H1 (cell line): ENCODE measurements at regions not wholly inside any gene's neighbourhood (a gene's known extent, or its start where the extent isn't known, plus 50 kb on each side); places are given as distances from the start of the nearest gene placed in this dataset.
A peak's percentile ranks its signal among the peaks of the same experiment; 100 is the strongest.

Experiments used
- CTCF ChIA-PET: fragments of 300-600 bp; sonication (Branson Sonifier 250); formaldehyde crosslinking; loops from one replicate; lab custom pipeline; 2021; ENCODE audit not compliant: partially characterized antibody; lab: Charles Lee
- POLR2A ChIA-PET: fragments of 300-600 bp; sonication (Branson Sonifier 250); formaldehyde crosslinking; loops from one replicate; lab custom pipeline; 2021; ENCODE audit warnings: inconsistent platforms; ENCODE audit not compliant: partially characterized antibody; lab: Charles Lee
- DNase-seq, 2 experiments: peaks; one replicate each; pipeline versions ENCODE4 v3.0.0 to v3.0.0-alpha.2; 2010 to 2022; ENCODE audit warnings: low spot score in 2 of 2, low read depth in 1 of 2, mixed read lengths in 1 of 2
- FAIRE-seq: peaks from 2 replicates; lab custom pipeline; 2011; peaks lifted over from hg19 to GRCh38; lab: Jason Lieb, UNC
- H2AFZ ChIP-seq: 2 replicates; pipeline ENCODE4 v1.8.1; 2012; ENCODE audit warnings: low read length, inconsistent platforms
- H2AK5ac ChIP-seq: 2 replicates; pipeline ENCODE4 v1.6.1; 2013; ENCODE audit warnings: low read depth, low read length
- H2BK120ac ChIP-seq: replicated peaks from 2 replicates; pipeline ENCODE3; 2013; ENCODE audit warnings: low read depth, low read length, inconsistent platforms
- H2BK12ac ChIP-seq: 2 replicates; pipeline ENCODE4 v1.6.1; 2013; ENCODE audit warnings: low read depth, low read length
- H2BK15ac ChIP-seq: 2 replicates; pipeline ENCODE4 v1.6.1; 2013; ENCODE audit warnings: low read length
- H2BK20ac ChIP-seq: 2 replicates; pipeline ENCODE4 v1.6.1; 2013; ENCODE audit warnings: low read length
- H2BK5ac ChIP-seq: 2 replicates; pipeline ENCODE4 v1.6.1; 2013; ENCODE audit warnings: low read depth, low read length
- H3K14ac ChIP-seq: 2 replicates; pipeline ENCODE4 v1.6.1; 2013; ENCODE audit warnings: inconsistent platforms; ENCODE audit not compliant: insufficient read length
- H3K18ac ChIP-seq: 2 replicates; pipeline ENCODE4 v1.6.1; 2013; ENCODE audit warnings: low read length; ENCODE audit errors: extremely low read depth
- H3K23ac ChIP-seq: 2 replicates; pipeline ENCODE4 v1.6.1; 2013; ENCODE audit warnings: inconsistent platforms; ENCODE audit not compliant: insufficient read length
- H3K23me2 ChIP-seq: 2 replicates; pipeline ENCODE4 v1.6.1; 2013; ENCODE audit warnings: low read depth, low read length
- H3K27ac ChIP-seq: 2 replicates; pipeline ENCODE4 v1.6.1; 2011; ENCODE audit warnings: low read depth, low read length, inconsistent platforms
- H3K27me3 ChIP-seq, 4 experiments: replicated peaks in 1 of 4; 1 replicate in 1 of 4; 2 replicates in 3 of 4; pipeline versions ENCODE4 v1.6.1 to v1.8.1; 2011 to 2013; ENCODE audit warnings: low read length in 3 of 4, mild to moderate bottlenecking in 3 of 4, inconsistent platforms in 2 of 4, mixed read lengths in 2 of 4, moderate library complexity in 1 of 4; ENCODE audit not compliant: control insufficient read depth in 3 of 4, insufficient read depth in 3 of 4; ENCODE audit errors: extremely low read depth in 1 of 4
- H3K36me3 ChIP-seq, 4 experiments: 2 replicates each; pipeline versions ENCODE4 v1.6.1 to v1.8.1; 2011 to 2013; ENCODE audit warnings: mild to moderate bottlenecking in 4 of 4, low read length in 3 of 4, moderate library complexity in 2 of 4, control low read depth in 1 of 4, inconsistent platforms in 1 of 4; ENCODE audit not compliant: insufficient read depth in 4 of 4, control insufficient read depth in 2 of 4
- H3K4ac ChIP-seq: replicated peaks from 2 replicates; pipeline ENCODE3; 2013; ENCODE audit warnings: low read length, low read depth, mixed read lengths, inconsistent platforms; ENCODE audit not compliant: insufficient read length
- H3K4me1 ChIP-seq, 4 experiments: replicated peaks in 1 of 4; 1 replicate in 1 of 4; 2 replicates in 3 of 4; pipeline versions ENCODE4 v1.6.1 to v1.8.1; 2011 to 2013; ENCODE audit warnings: low read length in 3 of 4, inconsistent platforms in 2 of 4, mixed read lengths in 1 of 4; ENCODE audit not compliant: insufficient read depth in 4 of 4, control insufficient read depth in 3 of 4
- H3K4me2 ChIP-seq, 2 experiments: 2 replicates each; pipeline versions ENCODE4 v1.6.1 to v1.8.1; 2011 to 2013; ENCODE audit warnings: low read depth in 2 of 2, low read length in 2 of 2, control low read depth in 1 of 2, inconsistent platforms in 1 of 2, mild to moderate bottlenecking in 1 of 2; ENCODE audit not compliant: insufficient read depth in 1 of 2
- H3K4me3 ChIP-seq, 4 experiments: fragments of 200-600, 300-600 bp in 1 of 4; sonication (generic), shearing (Covaris generic), sonication (Bioruptor Twin) in 1 of 4; 2 replicates each; pipeline versions ENCODE4 v1.5.1 to v1.8.1; 2011 to 2016; ENCODE audit warnings: low read length in 4 of 4, low read depth in 3 of 4, control low read depth in 2 of 4, inconsistent platforms in 2 of 4, mild to moderate bottlenecking in 2 of 4, mixed read lengths in 1 of 4, moderate library complexity in 1 of 4; ENCODE audit not compliant: insufficient read depth in 2 of 4; ENCODE audit errors: extremely low read depth in 1 of 4
- H3K56ac ChIP-seq: replicated peaks from 2 replicates; pipeline ENCODE3; 2013; ENCODE audit warnings: low read depth, mild to moderate bottlenecking, mixed read lengths, low read length, inconsistent platforms; ENCODE audit not compliant: insufficient read length
- H3K79me1 ChIP-seq: 2 replicates; pipeline ENCODE4 v1.6.1; 2013; ENCODE audit warnings: low read depth, low read length, control low read depth
- H3K79me2 ChIP-seq, 2 experiments: 2 replicates each; pipeline versions ENCODE4 v1.6.1 to v1.8.1; 2012 to 2013; ENCODE audit warnings: low read length in 2 of 2, mild to moderate bottlenecking in 2 of 2, inconsistent platforms in 1 of 2; ENCODE audit not compliant: insufficient read depth in 2 of 2, control insufficient read depth in 1 of 2
- H3K9ac ChIP-seq, 4 experiments: replicated peaks in 1 of 4; 1 replicate in 1 of 4; 2 replicates in 3 of 4; pipeline versions ENCODE4 v1.6.1 to v1.8.1; 2011 to 2013; ENCODE audit warnings: low read depth in 3 of 4, low read length in 3 of 4, control low read depth in 2 of 4, mild to moderate bottlenecking in 2 of 4, moderate library complexity in 2 of 4, inconsistent platforms in 1 of 4; ENCODE audit errors: extremely low read depth in 1 of 4
- H3K9me3 ChIP-seq, 2 experiments: 2 replicates each; pipeline versions ENCODE4 v1.6.1 to v1.8.1; 2012 to 2013; ENCODE audit warnings: mild to moderate bottlenecking in 2 of 2, moderate library complexity in 2 of 2, control low read depth in 1 of 2, inconsistent platforms in 1 of 2, low read depth in 1 of 2, low read length in 1 of 2, mixed read lengths in 1 of 2; ENCODE audit not compliant: insufficient read depth in 2 of 2
- H4K20me1 ChIP-seq, 2 experiments: replicated peaks in 1 of 2; 2 replicates each; pipeline versions ENCODE3 to v1.8.1; 2011 to 2013; ENCODE audit warnings: inconsistent platforms in 2 of 2, low read length in 2 of 2, mild to moderate bottlenecking in 1 of 2; ENCODE audit not compliant: insufficient read depth in 2 of 2, control insufficient read depth in 1 of 2
- H4K5ac ChIP-seq: 2 replicates; pipeline ENCODE4 v1.6.1; 2013; ENCODE audit warnings: low read length, low read depth, mixed read lengths, inconsistent platforms; ENCODE audit not compliant: insufficient read length
- H4K8ac ChIP-seq: 2 replicates; pipeline ENCODE4 v1.8.0; 2013; ENCODE audit warnings: mild to moderate bottlenecking, moderate library complexity, low read length, inconsistent platforms; ENCODE audit not compliant: insufficient read depth; ENCODE audit errors: extremely low read depth
- H4K91ac ChIP-seq: replicated peaks from 2 replicates; pipeline ENCODE3; 2013; ENCODE audit warnings: low read length, mixed read lengths, inconsistent platforms; ENCODE audit not compliant: insufficient read length
- CBX8 ChIP-seq: fragments of 300-800, 300-1000 bp; sonication (generic); IDR thresholded peaks from 2 replicates; pipeline ENCODE4 v1.7.1; 2016; ENCODE audit warnings: low read depth, low read length, borderline replicate concordance
- JUN ChIP-seq: IDR thresholded peaks from 2 replicates; pipeline ENCODE4 v1.6.1; 2011; ENCODE audit warnings: low read depth, mild to moderate bottlenecking, improper control_type of control experiment, low read length
- TAF7 ChIP-seq: optimal IDR thresholded peaks from 2 replicates; pipeline ENCODE3; 2011; ENCODE audit warnings: low read depth, mild to moderate bottlenecking, inconsistent platforms, low read length, moderate library complexity, borderline replicate concordance
- WGBS, 2 experiments: shearing (Covaris generic) in 1 of 2; methylation state at CpG; one replicate each; pipeline versions ENCODE4 v1.1.6 to v1.1.7; 2013 to 2015; ENCODE audit warnings: low lambda C conversion rate in 2 of 2, mixed read lengths in 2 of 2, inconsistent platforms in 1 of 2, low coverage in 1 of 2, missing lambda C conversion rate in 1 of 2; ENCODE audit not compliant: insufficient replicate concordance in 2 of 2, insufficient coverage in 1 of 2, insufficient read length in 1 of 2; ENCODE audit errors: extremely low coverage in 1 of 2, missing lambda C conversion rate in 1 of 2; 5-methylcytosine and 5-hydroxymethylcytosine counted together

DNA sequence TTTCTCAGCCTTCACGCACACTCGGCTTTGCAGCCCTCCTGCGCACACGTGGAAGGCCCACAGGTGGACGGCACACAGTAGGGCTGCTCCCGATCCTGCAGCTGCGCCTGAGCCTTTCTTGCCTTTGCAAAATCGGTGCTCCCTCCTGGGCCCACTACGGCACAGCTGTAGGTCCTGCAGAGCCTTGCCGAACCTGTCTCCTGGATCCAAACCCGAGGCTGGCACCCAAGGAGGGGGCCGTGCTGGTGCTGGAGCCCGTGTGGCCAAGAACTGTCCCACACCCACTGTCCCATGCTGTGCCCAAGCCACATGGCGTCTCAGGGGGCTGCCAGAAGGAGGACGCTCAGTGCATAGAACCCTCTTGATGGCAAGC, 227.4 kb downstream of the TTLL2 start:
- Histone ChIP-seq H2BK12ac (no peak overlapping the region; the same call in 1 of the 2 replicates), H3K18ac (no peak overlapping the region), H3K9ac (no peak overlapping the region), H2BK20ac (no peak overlapping the region), H2AFZ (no peak overlapping the region), H2AK5ac (no peak overlapping the region), H2BK5ac (no peak overlapping the region), H3K79me2 (no peaks in the 10 kb centered on the region), H3K23ac (no peak overlapping the region), H3K4me2 (no peak overlapping the region), H4K20me1 (peaks cover 0 to 2% of the 10 kb centered on the region in 2 experiments), H4K91ac (no peak overlapping the region), H3K79me1 (no peaks in the 10 kb centered on the region), H3K9me3 (no peaks in the 10 kb centered on the region), H3K14ac (no peak overlapping the region), H3K56ac (no peak overlapping the region), H3K4ac (no peak overlapping the region), H3K4me1 (no peaks in the 10 kb centered on the region; a peak in 1 of 7 replicates), H3K36me3 (no peaks in the 10 kb centered on the region), H3K27ac (no peak overlapping the region), H3K23me2 (peaks cover 4% of the 10 kb centered on the region; the same call in 1 of the 2 replicates), H4K8ac (peak overlapping the region; percentile 17; the same call in 1 of the 2 replicates), H2BK15ac (0 out of 2 replicates have a peak overlapping the region, but pooled peaks have one; percentile 12), H3K4me3 (no peak overlapping the region), H2BK120ac (no peak overlapping the region), H4K5ac (no peak overlapping the region), H3K27me3 (no peaks in the 10 kb centered on the region)
- 92% methylated on average over 15 of the region's 15 CpGs; no CpG with 5 or more reads in 1 of the 2 experiments for WGBS, 2 experiments
- TF ChIP-seq JUN (no peak), TAF7 (no peak), CBX8 (no peak)
- DNase-seq (no peak), FAIRE-seq (no peak)
- ChIA-PET POLR2A (interaction anchor here (0.5 kb wide), 1 partner anchor 317 kb away, joined by 4 read pairs; no protein-coding TSS in a partner anchor), CTCF (interaction anchor here (1.0 kb wide), 1 partner anchor 11 kb away, joined by 3 read pairs; no protein-coding TSS in a partner anchor)
